COLO829 (cell line): ENCODE measurements at regions not wholly inside any gene's neighbourhood (a gene's known extent, or its start where the extent isn't known, plus 50 kb on each side); places are given as distances from the start of the nearest gene placed in this dataset.
"Not testable (repeated sequence)": the region's sequence is repeated elsewhere in the genome, so short reads cannot be mapped to it uniquely, and the experiment has no call there.

Experiments used
- DNase-seq: peaks from one replicate; pipeline ENCODE4 v3.0.0; 2012; ENCODE audit warnings: low spot score

GRCh38 chr14:86987966-86988365, 1005.0 kb downstream of the GALC start:
- DNase-seq: no peak

- no peak for DNase-seq
Observed at GRCh38 chr14:86973177-86973576, 1019.8 kb downstream of the GALC start.

- DNase-seq: no peak
Observed at GRCh38 chr14:86971292-86971691, 1021.7 kb downstream of the GALC start.

GRCh38 chr14:86961106-86961716, 1031.8 kb downstream of the GALC start:
- DNase-seq: peak; percentile 26

DNA sequence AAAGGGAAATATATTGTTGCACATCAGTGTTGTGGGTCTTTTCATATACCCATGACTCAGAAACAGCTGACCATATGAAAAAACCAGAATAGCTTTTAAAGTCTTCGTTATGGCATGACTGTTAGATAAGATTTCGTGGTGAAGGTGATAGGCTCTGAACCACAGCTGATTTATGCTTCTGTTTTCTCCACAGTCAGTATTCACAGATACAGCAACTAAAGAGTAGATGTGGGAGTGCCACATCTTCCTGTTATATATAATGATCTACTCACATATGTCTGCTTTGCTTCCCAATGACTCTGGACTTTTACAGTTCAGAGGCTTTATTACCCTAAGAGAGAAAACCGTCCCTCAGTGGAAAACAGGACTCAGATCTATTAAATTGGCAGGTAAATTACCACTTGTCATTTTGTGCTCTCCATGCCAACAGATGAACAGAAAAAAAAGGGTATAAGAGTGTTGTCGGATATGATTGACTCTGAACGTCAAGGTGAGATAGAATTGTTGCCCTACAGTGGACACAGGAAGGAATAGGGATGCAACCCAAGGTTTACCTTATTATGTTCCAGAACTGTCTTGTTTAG, 1037.1 kb downstream of the GALC start:
- no peak for DNase-seq

DNA sequence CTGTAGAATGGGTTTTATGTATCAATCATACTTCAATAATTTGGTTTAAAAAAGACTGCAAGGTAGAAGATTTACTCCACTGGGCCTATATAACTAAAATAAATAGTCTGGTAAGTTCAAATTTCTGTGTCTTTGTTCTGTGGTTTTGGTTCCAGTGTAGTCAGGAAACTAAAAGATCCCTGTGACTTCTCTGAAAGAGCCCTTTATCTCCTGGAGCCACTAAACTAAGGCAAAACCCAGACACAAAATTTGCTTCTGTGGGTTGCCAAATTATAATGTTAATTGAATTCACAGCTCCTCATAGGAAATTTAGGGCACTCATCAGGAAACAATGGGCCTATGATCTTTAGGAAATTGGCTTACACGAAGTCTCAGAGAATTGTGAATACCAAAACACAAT, 1038.4 kb downstream of the GALC start:
- DNase-seq: peak; percentile 60

DNA sequence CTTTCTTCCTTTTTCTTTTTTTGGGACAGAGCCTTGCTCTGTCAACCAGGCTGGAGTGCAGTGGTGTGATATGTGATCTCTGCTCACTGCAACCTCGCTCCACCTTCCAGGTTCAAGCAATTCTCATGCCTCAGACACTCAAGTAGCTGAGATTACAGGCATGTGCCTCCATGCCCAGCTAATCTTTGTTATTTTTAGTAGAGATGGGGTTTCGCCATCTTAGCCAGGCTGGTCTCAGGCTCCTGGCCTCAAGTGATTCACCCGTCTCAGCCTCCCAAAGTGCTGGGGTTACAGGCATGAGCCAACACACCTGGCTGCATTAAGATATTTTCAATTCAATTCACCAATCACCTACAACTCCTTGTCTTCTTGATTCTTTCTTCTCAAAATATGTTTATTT, 1046.5 kb downstream of the GALC start:
- no peak for DNase-seq

DNA sequence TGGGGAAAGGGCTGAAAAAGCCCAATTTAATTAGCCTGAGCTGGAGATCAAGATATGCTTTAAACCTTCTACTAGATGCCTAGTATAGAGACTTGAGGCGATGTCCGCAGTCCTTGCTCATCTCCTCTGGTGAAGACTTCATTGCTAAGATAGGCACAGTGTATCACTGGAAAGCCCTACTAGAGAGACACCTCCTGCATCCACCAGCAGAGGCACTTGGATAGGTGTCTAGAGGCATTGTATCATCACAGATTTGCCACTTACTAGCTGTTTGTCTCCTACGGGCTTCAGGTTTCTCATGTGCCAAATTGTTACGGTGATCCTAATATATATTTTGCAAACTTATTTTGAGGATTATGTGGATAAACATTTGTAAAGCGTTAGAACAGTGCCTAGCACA, 1048.5 kb downstream of the GALC start:
- DNase-seq: no peak

GRCh38 chr14:86943391-86944365, 1049.3 kb downstream of the GALC start:
- DNase-seq: no peak

DNA sequence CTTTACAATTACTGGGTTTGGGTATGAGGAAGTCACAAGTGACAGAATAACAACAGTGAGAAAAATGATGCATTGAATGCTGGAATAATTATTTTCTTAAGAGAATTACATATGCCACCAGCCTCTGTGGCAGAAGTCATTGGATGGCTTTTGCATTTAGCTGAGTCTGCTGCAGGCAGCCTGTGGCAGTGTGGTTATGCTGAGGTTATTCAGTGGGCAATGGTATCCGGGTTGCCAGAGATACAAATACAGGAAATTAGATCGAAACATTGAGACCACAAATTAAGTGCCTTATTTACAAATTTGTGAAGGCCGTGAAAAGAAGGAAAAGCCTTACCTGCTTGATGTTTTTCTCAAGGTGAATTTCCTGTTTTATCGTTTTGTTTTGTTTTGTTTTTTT, 1050.0 kb downstream of the GALC start:
- DNase-seq: no peak

- no peak for DNase-seq
Observed at GRCh38 chr14:86940106-86940505, 1052.9 kb downstream of the GALC start.

GRCh38 chr14:86938320-86938719, 1054.7 kb downstream of the GALC start:
- DNase-seq: no peak

DNA sequence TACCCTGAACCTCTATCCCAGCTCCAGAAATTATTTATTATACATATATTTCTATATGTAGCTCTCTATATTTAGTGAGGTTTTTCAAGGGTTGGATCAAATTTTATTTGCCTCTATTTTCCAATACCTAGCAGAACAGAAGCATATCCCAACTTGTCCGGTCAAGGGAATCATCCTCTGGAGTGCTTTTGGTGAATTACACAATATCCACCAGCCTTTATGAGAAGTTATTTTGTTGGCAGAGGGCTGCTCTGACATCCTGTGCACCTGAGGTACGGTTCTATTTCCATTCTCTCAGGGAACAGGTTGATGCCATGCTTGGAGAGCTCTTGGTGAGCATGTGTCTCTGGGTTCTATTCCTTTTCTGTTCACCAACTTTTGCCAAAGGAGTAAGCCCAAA, 1056.4 kb downstream of the GALC start:
- no peak for DNase-seq

DNA sequence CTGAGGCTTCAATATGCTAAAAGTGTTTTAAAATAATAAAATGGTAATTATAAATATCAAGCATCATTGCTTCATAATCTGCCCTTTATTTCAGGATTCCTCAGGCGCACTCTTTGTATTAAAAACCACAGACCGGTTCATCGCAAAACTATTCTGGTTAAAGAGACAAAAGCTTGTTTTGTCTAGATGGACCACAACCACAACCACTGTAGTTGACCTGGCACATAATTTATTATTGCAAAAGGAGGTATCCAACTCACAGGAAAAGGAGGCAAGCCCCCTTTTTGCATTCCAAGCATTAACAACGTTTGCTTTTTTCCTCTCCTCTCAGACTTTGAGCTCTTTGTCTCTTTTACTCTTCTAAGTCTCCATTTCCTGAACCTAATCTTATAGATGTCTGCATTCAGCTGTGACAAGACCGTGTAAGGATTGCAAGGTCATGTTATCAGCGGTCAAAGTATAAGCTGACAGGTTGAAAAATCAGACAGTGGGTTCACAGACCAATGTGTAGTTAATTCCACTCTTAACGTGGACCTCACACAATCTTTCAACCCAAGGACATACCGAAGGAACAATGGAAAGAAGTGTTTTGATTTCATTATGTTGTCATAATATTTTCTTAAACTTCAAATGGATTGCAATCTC, 1057.6 kb downstream of the GALC start:
- DNase-seq: peak; percentile 83

GRCh38 chr14:86933958-86934595, 1058.9 kb downstream of the GALC start:
- no peak for DNase-seq

DNA sequence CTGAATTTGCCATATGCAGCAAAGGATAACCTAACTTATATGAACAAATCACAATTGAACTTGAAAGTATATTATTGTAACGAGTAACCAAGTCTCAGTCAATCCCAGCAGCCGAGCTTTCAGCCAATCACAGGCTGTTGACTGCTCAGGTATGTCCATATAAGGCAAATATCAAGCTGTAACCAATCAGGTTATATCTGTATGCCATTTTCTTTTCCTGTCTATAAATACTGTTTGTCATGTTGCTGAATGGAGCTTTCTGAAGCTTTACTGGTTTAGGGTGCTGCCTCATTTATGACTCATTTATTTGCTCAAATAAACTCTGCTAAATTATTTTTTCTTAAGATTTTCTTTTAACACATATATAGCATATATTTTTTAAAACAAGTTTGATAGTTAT, 1059.5 kb downstream of the GALC start:
- no peak for DNase-seq

GRCh38 chr14:86915406-86915805, 1077.6 kb downstream of the GALC start:
- no peak for DNase-seq

DNA sequence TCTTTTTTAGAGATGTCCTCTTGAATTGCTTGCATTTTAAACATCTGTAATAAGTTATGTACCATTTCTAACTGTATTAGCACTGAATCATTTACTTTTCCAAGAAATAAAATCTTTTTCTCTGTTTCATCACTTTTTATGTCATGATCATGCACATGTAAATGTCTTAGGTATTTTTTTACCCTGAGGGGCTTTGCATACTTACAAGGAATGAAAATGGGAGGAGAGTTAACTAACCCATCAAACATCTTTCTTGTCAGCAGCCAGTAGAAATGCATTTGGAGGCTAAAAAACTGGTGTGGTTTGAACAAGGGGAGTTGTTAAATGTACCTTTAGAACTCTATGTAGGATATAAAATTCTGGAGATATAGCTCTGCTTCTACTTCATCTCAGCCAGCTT, 1080.3 kb downstream of the GALC start:
- DNase-seq: no peak

DNA sequence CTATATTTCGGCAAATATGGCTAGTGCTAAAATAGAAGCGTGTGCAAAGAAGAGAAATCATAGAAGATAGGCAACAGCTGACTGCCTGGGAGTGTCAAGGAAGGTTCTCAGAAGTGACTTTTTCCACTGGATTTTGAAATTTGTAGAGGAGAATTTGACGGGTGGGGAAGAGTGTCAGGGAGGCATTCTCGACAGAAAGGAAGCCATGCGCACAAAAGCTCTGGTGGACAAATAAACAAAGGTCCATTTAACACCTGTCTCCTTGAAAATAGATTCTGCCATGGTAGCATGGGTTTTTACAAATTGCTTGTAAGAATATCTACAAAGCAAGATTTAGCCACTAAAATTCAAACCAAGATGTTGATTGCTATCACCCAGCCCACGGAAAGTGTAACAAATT, 1081.5 kb downstream of the GALC start:
- DNase-seq: no peak

DNA sequence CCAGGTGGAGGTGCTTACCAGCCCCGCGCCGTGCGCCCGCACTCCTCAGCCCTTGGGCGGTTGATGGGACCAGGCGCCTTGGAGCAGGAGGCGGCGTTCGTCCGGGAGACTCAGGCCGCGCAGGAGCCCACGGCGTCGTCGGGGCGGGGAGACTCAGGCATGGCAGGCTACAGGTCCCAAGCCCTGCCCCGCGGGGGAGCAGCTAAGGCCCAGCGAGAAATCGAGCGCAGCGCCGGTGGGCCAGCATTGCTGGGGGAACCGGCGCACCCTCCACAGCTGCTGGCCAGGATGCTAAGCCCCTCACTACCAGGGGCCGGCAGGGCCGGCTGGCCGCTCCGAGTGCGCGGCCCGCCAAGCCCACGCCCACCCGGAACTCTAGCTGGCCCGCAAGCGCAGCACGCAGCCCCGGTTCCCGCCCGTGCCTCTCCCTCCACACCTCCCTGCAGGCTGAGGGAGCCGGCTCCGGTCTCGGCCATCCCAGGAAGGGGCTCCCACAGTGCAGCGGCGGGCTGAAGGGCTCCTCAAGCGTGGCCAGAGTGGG, 1087.5 kb downstream of the GALC start:
- not testable (repeated sequence) for DNase-seq

- DNase-seq: no peak
Observed at GRCh38 chr14:86902176-86902950, 1090.6 kb downstream of the GALC start.
